Hippocampal formation (tissue), 2 donors: ENCODE measurements at regions not wholly inside any gene's neighbourhood (a gene's known extent, or its start where the extent isn't known, plus 50 kb on each side); places are given as distances from the start of the nearest gene placed in this dataset.

ENCODE experiments used
- DNase-seq, 2 donors: peaks; one replicate each; lab custom pipeline; 2025; lab: John Stamatoyannopoulos, UW

GRCh38 chr10:108789336-108789735 is 1134.0 kb downstream of the XPNPEP1 start:
- no peak for DNase-seq

- no peak for DNase-seq
Observed at GRCh38 chr10:108788891-108789290, 1134.4 kb downstream of the XPNPEP1 start.

GRCh38 chr10:108787932-108788331 is 1135.4 kb downstream of the XPNPEP1 start:
- no peak for DNase-seq

GRCh38 chr10:108785011-108785410 is 1138.3 kb downstream of the XPNPEP1 start:
- DNase-seq, result no peak

- no peak for DNase-seq
Observed at GRCh38 chr10:108784534-108784933, 1138.8 kb downstream of the XPNPEP1 start.

- DNase-seq, result no peak
Observed at GRCh38 chr10:108783897-108784296, 1139.4 kb downstream of the XPNPEP1 start.

GRCh38 chr10:108782411-108782810 is 1140.9 kb downstream of the XPNPEP1 start:
- no peak for DNase-seq

- DNase-seq, result no peak
Observed at GRCh38 chr10:108779501-108779900, 1143.8 kb downstream of the XPNPEP1 start.

GRCh38 chr10:108775911-108776475 is 1147.3 kb downstream of the XPNPEP1 start:
- no peak for DNase-seq

- DNase-seq, result no peak
Observed at GRCh38 chr10:108771106-108771505, 1152.2 kb downstream of the XPNPEP1 start.

GRCh38 chr10:108765794-108766193 is 1157.5 kb downstream of the XPNPEP1 start:
- no peak for DNase-seq

- no peak for DNase-seq
Observed at GRCh38 chr10:108757946-108758345, 1165.4 kb downstream of the XPNPEP1 start.

- no peak for DNase-seq
Observed at GRCh38 chr10:108755646-108756045, 1167.7 kb downstream of the XPNPEP1 start.

- no peak for DNase-seq
Observed at GRCh38 chr10:108753326-108753725, 1170.0 kb downstream of the XPNPEP1 start.

GRCh38 chr10:108749042-108749441 is 1174.3 kb downstream of the XPNPEP1 start:
- no peak for DNase-seq

- DNase-seq, result no peak
Observed at GRCh38 chr10:108736111-108736510, 1187.2 kb downstream of the XPNPEP1 start.

- no peak for DNase-seq
Observed at GRCh38 chr10:108735380-108735779, 1187.9 kb downstream of the XPNPEP1 start.

GRCh38 chr10:108721874-108722273 is 1201.4 kb downstream of the XPNPEP1 start:
- DNase-seq, result no peak

GRCh38 chr10:108716352-108716751 is 1207.0 kb downstream of the XPNPEP1 start:
- no peak for DNase-seq

GRCh38 chr10:108709927-108710722 is 1213.2 kb downstream of the XPNPEP1 start:
- no peak for DNase-seq

- no peak for DNase-seq
Observed at GRCh38 chr10:108708363-108708762, 1214.9 kb downstream of the XPNPEP1 start.

GRCh38 chr10:108696792-108697477 is 1226.4 kb downstream of the XPNPEP1 start:
- DNase-seq, result no peak

GRCh38 chr10:108691126-108691525 is 1232.2 kb downstream of the XPNPEP1 start:
- no peak for DNase-seq
